Fibroblast of the conjunctiva (primary cell): ENCODE measurements at regions not wholly inside any gene's neighbourhood (a gene's known extent, or its start where the extent isn't known, plus 50 kb on each side); places are given as distances from the start of the nearest gene placed in this dataset.
A peak's percentile ranks its signal among the peaks of the same experiment; 100 is the strongest.
"Not testable (repeated sequence)": the region's sequence is repeated elsewhere in the genome, so short reads cannot be mapped to it uniquely, and the experiment has no call there.

Experiments used
- DNase-seq: peaks from one replicate; pipeline ENCODE4 v3.0.0-alpha.2; 2010; ENCODE audit warnings: low read depth

DNA sequence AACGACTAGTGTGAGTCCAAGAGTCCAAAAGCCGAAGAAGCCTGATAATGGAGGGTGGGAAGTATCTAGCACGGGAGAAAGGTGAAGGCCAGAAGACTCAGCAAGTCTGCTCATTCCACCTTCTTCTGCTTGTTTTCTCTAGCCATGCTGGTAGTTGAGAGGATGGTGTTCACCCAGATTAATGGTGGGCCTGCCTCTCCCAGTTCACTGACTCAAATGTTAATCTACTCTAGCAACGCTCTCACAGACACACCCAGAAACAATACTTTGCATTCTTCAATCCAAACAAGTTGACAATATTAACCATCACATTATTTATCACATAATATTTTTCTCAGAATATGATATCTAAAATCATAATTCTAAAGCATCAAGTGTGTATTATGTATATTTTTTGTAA is 1055.1 kb upstream of the PCDH10 start:
- DNase-seq, result no peak

GRCh38 chr4:132097041-132097440 is 1052.1 kb upstream of the PCDH10 start:
- DNase-seq, result no peak

GRCh38 chr4:132101526-132101925 is 1047.6 kb upstream of the PCDH10 start:
- no peak for DNase-seq

DNA sequence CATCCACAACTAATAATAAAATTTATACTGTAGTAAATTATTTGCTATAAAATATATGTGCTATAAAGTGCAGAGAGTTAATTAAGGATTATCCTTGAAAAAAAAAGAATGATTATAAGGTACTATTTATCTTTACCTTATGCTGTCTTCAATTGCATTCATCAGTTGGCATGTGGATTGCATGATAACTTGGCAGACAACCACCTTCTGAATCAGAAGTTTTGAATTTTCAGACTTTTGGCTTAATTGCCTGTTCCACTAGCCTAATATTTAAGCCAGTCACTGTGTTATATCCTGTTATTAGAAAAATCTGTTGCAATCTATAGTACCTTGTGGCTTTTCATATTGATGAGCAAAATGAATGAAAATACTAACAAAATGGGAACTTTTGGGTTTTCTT is 1040.3 kb upstream of the PCDH10 start:
- DNase-seq, result peak; percentile 62

- no peak for DNase-seq
Measured at GRCh38 chr4:132114885-132115284, 1034.2 kb upstream of the PCDH10 start.

DNA sequence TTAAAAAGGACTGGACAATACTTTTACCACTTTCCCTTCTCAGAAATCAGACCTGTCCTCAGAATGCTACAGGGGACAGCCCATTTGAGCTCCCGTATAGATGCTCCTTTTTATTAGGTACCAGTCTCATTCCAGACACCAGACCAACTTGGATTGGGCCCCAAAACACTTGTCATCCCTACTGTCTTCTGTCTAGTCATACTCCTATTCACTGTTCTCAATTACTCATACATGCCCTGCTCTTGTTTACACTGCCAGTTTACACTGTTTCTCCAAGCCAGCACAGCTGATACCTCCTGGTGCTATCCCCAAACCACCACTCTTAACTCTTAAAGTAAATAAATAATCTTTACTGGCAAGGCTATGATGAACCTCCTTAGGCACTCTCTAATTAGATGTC is 1026.4 kb upstream of the PCDH10 start:
- not testable (repeated sequence) for DNase-seq

- peak; percentile 35 for DNase-seq
Measured at GRCh38 chr4:132123870-132124623, 1025.0 kb upstream of the PCDH10 start.

DNA sequence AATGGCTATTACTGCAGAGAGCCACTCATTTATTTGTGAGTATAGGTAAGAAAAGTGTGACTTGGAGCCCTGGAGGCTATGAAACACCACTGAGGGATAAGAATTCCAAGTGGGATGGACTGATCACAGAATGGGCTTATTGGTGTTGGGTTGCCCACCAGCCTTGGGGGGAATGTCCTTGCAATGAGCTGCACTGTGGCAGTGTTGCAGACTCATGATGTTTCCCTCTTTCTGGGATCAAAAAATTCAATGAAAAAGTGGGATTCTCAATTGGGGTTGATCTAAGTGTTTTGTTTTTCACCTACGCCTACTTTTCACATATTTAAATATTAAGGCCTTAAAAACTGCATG is 1024.5 kb upstream of the PCDH10 start:
- DNase-seq, result no peak

DNA sequence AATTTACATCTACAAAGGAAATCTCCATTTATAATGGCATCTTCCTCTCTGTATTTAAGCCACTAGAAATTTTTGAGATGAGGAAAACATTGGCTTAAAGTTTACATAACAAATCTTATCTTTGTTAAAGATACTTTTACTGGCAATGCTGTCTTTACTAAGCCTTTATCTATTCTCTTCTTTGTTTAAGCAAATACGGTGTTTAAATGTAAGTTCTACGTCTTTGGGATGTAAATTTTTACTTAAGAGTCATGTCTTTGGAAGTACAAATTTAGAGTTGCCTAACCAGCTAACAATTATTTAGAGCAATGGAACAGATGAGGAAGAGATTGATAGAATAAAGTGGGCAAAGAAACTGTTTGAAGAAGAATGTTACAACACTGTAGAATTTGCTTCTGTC is 1024.0 kb upstream of the PCDH10 start:
- no peak for DNase-seq

DNA sequence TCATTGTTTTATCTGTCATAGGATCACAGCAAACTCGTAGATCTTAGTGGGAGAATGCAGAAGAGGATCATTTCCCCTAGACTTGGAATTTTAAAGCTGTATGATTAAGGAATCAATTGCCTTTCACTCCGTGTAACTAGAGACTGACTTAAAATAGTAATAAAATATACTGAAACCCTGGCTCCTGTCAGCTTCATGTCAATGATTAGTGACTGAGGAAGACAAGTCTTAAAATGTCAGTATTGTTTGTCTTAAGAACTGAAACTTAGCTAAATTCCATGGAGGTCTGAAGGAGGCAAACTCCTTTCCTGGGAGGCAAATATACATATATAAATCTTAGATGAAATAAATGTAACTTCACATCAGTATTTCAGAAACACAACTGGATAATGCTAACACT is 1016.7 kb upstream of the PCDH10 start:
- DNase-seq, result no peak

DNA sequence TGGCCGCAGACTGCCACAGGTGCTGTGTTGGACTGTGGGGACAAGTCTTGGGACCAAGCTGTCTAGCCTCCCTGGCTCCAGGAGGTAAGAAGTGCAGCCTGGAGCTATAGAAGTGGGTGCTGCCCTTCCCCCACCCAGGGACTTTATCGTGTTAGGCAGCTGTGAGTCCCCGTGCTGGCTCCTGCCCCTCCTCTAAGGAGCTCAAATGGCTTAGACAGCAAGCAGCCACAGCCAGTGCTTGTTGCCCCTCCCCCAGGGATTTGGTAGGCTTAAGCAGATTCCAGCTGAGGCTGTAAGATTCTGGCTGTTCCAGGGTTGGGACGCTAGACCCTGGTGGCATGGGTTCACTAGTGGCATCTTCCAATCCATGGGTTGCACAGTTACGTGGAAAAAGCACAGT is 979.4 kb upstream of the PCDH10 start:
- no peak for DNase-seq

- peak; percentile 17 for DNase-seq
Measured at GRCh38 chr4:132180020-132180427, 969.1 kb upstream of the PCDH10 start.

GRCh38 chr4:132195176-132195575 is 953.9 kb upstream of the PCDH10 start:
- DNase-seq, result peak; percentile 9

DNA sequence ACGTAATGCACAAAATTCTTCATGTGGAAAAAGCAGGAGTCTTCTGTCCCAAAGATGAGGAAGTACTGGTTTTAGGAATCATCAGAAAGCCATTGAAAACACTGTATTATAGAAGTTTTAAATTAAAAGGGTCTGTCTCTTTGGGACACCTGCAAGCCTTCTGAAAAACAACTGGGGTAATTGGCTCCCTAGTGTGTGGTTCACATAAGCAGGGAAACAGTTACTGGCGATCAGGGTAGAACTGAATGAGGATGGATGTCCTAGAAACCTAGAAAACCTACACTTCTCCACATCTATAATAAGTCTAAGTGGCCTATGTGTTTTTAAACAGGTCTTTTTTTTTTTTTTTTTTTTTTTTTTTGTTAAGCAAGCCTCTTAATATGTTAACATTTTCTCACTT is 945.5 kb upstream of the PCDH10 start:
- no peak for DNase-seq

GRCh38 chr4:132214519-132214918 is 934.6 kb upstream of the PCDH10 start:
- no peak for DNase-seq

- DNase-seq, result no peak
Measured at GRCh38 chr4:132218406-132218805, 930.7 kb upstream of the PCDH10 start.

DNA sequence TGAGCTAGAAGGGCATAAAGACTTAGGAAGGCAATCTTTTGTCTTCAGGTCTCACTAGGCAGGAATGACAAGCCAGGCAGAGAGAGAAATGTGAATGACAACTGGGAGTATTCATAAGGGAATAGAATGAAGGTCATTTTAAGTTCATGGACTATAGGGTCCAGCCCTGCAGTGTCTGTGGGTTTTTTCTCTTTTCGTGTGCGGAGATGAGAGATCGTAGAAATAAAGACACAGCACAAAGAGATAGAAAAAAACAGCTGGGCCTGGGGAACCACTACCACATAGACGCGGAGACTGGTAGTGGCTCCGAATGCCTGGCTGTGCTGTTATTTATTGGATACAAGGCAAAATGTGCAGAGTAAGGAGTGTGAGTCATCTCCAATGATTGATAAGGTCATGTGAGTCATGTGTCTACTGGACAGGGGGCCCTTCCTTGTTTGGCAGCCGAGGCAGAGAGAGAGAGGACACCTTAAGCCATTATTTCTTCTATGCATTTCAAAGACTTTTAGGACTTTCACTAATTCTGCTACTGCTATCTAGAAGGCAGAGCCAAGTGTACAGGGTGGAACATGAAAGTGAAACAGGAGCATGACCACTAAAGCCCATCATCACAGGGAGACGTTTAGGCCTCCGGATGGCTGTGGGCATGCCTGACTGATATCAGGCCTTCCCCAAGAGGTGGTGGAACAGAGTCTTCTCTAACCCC is 921.8 kb upstream of the PCDH10 start:
- DNase-seq, result no peak

GRCh38 chr4:132227857-132228165 is 921.3 kb upstream of the PCDH10 start:
- peak; percentile 1 for DNase-seq

DNA sequence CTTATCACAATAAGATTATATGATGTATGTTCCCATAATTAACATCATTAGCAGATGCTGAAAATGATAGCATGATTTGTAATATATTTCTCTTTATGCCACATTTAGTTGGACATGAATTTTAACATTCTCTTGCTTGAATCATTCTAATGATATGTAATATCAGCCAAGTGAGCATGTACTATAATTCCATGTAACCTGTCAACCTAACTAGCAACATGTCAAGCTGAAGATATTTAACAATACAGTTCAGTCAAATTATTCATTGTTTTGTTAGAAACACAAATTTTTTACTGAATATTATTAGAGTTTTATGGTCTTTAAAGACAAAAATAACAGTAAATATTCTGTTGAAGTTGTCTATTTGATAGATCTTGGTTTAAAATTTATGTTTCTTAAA is 920.4 kb upstream of the PCDH10 start:
- no peak for DNase-seq

- no peak for DNase-seq
Measured at GRCh38 chr4:132230025-132230424, 919.1 kb upstream of the PCDH10 start.

DNA sequence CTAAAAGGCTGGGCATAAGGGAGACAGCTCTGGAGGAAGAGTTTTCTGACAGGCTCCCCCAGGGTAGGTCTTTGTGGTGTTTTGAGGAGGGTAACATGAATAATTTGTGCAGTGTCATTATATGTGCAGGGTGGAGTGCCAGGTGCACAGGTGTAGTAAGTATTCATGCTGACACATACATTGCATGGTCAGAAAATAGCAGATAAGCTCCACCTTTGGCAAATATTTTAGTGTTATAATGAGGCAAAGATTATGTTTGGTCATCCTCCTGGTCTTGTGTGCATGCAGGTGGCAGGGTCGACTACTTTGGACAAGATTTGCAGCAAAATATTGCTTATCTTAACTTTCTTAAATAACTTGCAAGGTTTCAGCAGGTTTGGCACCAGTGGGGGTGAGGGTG is 910.4 kb upstream of the PCDH10 start:
- DNase-seq, result no peak

GRCh38 chr4:132240081-132240480 is 909.0 kb upstream of the PCDH10 start:
- no peak for DNase-seq

GRCh38 chr4:132245319-132245718 is 903.8 kb upstream of the PCDH10 start:
- DNase-seq, result no peak

GRCh38 chr4:132264176-132264575 is 884.9 kb upstream of the PCDH10 start:
- no peak for DNase-seq
